GM12892 (cell line): ENCODE measurements at regions not wholly inside any gene's neighbourhood (a gene's known extent, or its start where the extent isn't known, plus 50 kb on each side); places are given as distances from the start of the nearest gene placed in this dataset.

ENCODE experiments used
- DNase-seq: peaks from one replicate; pipeline ENCODE4 v3.0.0; 2011; ENCODE audit not compliant: insufficient read length
- FAIRE-seq: peaks from 2 replicates; lab custom pipeline; 2011; peaks lifted over from hg19 to GRCh38; lab: Jason Lieb, UNC
- POLR2A ChIP-seq: IDR thresholded peaks from 2 replicates; pipeline ENCODE4 v1.6.1; 2011; ENCODE audit warnings: low read depth, low read length, control low read depth
- POLR2AphosphoS5 ChIP-seq: IDR thresholded peaks from 2 replicates; pipeline ENCODE4 v1.6.1; 2011; ENCODE audit warnings: low read depth, low read length, control low read depth
- TAF1 ChIP-seq: IDR thresholded peaks from 2 replicates; pipeline ENCODE4 v1.6.1; 2011; ENCODE audit warnings: low read depth, mild to moderate bottlenecking, control low read depth, low read length, borderline replicate concordance

DNA sequence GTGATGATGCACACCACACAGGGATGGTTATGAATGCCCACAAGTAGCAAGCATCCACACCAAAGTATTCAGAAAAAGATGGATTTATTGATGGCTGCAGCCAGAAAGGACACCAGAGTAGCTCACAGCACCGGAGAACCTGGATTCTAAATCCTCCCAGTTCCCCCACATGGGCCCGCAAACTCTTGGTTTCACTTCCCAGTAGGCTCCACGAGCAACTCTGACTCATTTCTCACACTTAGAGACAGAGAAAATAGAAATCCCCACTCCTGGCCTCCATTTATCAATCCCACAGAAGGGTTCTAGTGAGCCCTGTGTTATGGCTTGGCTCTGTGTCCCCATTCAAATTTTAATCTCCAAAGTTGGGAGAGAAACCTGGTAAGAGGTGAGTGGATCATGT lies 426.7 kb upstream of the MYT1L start:
- TF ChIP-seq POLR2AphosphoS5, result no peak
- no peak for DNase-seq
- no peak for FAIRE-seq

GRCh38 chr2:2756886-2757285 lies 425.8 kb upstream of the MYT1L start:
- no peak for TF ChIP-seq POLR2A
- DNase-seq, result no peak
- FAIRE-seq, result no peak

DNA sequence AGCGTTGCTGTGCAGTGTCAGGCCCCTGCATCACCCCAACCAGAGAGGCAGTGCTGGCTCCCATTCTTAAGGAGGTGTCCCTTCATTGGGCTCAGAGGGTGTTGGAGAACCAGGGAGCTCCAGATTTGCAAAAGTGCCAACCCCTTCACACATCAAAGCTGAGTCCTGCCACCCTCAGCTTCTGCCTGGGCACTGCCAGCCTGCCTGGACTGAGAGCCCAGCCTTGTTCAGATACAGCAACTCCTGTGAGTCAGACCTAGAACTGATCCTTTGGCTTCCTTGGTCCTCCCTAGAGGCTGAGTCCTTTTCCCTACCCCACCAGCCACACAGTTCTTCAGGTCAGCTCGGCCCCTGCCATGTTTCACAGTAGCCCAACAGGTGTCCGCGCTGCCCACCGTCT lies 424.9 kb upstream of the MYT1L start:
- TF ChIP-seq POLR2AphosphoS5 (no peak), TAF1 (no peak), POLR2A (no peak)
- DNase-seq (no peak), FAIRE-seq (no peak)

DNA sequence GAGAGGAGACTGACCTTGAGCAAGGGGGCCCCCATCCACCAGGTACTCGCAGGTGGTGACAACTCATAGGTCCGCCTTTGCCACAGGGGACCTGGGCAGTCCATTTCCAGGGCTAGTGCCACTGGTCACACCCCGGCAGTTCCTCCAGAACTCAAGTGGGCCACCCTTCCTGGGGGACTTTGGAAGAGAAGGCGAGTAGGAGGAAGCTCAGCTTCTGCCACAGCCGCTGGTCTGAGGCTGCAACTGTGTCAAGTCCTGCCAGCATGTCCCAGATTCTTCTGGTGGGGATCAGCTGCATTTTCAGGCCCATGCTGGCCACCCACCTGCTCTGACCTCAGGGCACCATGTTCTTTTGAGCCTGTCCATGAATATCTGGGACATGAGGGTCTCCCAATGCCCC lies 423.9 kb upstream of the MYT1L start:
- TF ChIP-seq TAF1, result no peak
- no peak for TF ChIP-seq POLR2A
- no peak for TF ChIP-seq POLR2AphosphoS5
- no peak for DNase-seq
- no peak for FAIRE-seq

- DNase-seq, result no peak
- TF ChIP-seq TAF1, result no peak
- TF ChIP-seq POLR2A, result no peak
- no peak for TF ChIP-seq POLR2AphosphoS5
Observed at GRCh38 chr2:2751715-2752315, 420.7 kb upstream of the MYT1L start.

GRCh38 chr2:2750867-2751714 lies 420.0 kb upstream of the MYT1L start:
- no peak for FAIRE-seq
- no peak for TF ChIP-seq TAF1
- no peak for TF ChIP-seq POLR2A
- TF ChIP-seq POLR2AphosphoS5, result no peak
- no peak for DNase-seq

More at GRCh38 chr2:2751715-2752315, 420.7 kb upstream of the MYT1L start:
- no peak for FAIRE-seq

DNA sequence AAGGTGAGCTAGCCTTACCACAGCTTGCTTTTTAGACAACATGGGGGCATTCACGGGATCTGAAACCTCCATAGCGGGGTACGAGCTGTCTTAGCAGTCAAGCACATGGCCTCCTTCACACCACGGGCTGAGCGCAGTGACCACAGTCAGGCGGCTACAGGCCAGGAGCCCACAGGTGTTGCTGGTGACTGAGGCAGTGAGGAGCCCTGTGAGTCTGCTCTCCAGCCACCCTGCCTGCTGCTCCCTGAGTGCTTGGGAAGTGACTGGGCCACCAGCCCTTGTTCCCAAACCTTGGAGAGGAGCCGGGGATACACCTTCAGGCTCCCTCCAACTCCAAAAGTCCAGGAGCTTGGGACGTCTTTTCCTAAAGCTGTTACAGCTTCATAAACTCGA lies 418.1 kb upstream of the MYT1L start:
- no peak for TF ChIP-seq POLR2AphosphoS5
- TF ChIP-seq TAF1, result no peak
- no peak for TF ChIP-seq POLR2A
- FAIRE-seq, result no peak
- no peak for DNase-seq

- TF ChIP-seq POLR2A (no peak), TAF1 (no peak), POLR2AphosphoS5 (no peak)
- no peak for DNase-seq
- FAIRE-seq, result no peak
Observed at GRCh38 chr2:2748399-2749205, 417.5 kb upstream of the MYT1L start.

DNA sequence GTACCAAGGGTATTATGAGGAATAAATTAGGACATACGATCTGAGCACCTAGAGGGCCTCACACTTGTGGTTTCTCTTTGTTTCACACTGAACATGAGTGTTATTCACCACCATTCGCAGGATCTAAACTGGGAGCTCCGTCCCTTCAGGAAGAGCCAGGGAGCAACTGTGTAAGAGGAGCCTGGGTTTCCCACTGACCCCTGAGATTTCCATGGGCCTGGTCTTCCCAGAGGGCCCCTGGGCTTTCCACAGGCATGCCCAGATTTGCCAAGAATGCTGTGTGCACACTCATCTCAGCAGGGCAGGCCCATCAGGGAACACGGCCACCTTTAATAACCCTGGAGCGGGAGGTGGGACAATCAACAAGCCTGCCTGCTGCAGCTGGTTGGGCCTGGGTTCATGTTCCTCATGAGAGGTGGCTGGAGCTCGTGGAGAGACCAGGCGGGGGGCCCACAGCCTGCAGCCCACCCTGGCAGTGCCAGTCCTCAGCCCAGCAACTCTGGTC lies 416.8 kb upstream of the MYT1L start:
- no peak for DNase-seq
- no peak for TF ChIP-seq TAF1
- no peak for TF ChIP-seq POLR2A
- TF ChIP-seq POLR2AphosphoS5, result no peak
- no peak for FAIRE-seq

GRCh38 chr2:2746731-2747130 lies 415.7 kb upstream of the MYT1L start:
- no peak for TF ChIP-seq POLR2AphosphoS5
- no peak for TF ChIP-seq TAF1
- no peak for TF ChIP-seq POLR2A
- DNase-seq (no peak), FAIRE-seq (no peak)

DNA sequence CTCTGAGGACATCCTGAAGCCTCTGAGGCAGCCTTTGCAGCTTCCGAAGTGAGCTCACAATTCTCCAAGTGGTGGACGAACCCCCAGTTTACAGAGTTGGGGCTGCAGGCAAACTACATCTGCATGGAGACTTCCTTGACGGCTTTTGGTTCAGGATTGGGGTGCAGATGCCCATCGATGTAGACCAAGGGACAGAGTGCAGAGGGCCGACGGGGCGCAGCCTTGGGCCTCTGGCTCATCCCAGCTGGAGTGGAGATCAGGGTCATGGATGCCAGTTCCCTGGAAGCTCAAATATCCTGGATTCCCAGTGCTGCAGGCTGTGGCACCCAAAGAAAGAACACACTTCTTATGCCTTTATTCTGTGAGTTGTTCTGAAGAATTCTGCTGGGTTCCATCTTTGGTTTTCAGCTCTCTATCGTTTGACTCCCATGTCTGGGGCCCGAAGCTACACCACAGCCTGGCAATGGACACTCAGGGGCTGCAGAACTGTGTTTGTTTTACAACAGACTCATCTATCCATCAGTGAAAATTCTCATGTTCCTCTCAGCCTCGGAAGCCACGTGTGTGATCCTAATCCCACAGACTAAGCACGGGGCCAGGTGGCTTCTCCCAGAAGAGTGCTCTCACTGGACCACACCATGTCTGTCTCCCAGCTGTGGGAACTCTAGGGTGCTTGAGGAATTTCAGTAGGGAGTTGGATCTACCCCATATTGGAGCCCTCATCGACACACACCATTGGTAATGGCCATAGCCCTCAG lies 414.1 kb upstream of the MYT1L start:
- FAIRE-seq (no peak), DNase-seq (no peak)
- TF ChIP-seq TAF1 (no peak), POLR2AphosphoS5 (no peak), POLR2A (no peak)
